Neural progenitor cell (in vitro differentiated cells): ENCODE measurements at regions not wholly inside any gene's neighbourhood (a gene's known extent, or its start where the extent isn't known, plus 50 kb on each side); places are given as distances from the start of the nearest gene placed in this dataset.

Source experiments
- EZH2 ChIP-seq: fragments of 200-600 bp; sonication (generic); IDR thresholded peaks from 2 replicates; pipeline ENCODE4 v1.6.1; 2017; ENCODE audit warnings: antibody characterized with exemption, mild to moderate bottlenecking, moderate library complexity
- EZH2phosphoT487 ChIP-seq: fragments of 200-600 bp; sonication (generic); IDR thresholded peaks from 2 replicates; pipeline ENCODE4 v1.6.1; 2017; ENCODE audit warnings: antibody characterized with exemption
- TF ChIP-seq, protein P1 (sequence below): fragments of 200-600 bp; sonication (generic); IDR thresholded peaks from 2 replicates; pipeline ENCODE4 v1.5.1; 2017; ENCODE audit warnings: antibody characterized with exemption, mild to moderate bottlenecking

DNA sequence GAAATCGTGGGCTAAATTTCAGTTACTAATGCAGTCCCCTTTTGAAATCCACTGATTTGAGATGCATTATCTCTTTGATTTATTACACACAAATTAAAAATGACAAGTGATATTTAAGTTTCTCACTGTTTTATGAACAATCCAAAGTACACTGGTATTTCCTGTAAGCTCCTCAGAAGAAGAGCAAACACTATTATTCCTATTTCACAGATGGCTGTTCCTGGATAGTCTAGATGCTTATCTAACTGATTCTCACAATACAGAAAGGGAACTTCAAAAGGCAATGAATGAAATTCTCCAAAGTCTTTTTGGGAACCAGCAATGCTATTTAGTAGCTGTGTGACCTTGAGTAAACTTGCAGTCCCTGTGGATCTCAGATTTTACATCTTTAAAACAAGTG, 404.7 kb upstream of the DAB2 start:
- TF ChIP-seq, protein P1, sequence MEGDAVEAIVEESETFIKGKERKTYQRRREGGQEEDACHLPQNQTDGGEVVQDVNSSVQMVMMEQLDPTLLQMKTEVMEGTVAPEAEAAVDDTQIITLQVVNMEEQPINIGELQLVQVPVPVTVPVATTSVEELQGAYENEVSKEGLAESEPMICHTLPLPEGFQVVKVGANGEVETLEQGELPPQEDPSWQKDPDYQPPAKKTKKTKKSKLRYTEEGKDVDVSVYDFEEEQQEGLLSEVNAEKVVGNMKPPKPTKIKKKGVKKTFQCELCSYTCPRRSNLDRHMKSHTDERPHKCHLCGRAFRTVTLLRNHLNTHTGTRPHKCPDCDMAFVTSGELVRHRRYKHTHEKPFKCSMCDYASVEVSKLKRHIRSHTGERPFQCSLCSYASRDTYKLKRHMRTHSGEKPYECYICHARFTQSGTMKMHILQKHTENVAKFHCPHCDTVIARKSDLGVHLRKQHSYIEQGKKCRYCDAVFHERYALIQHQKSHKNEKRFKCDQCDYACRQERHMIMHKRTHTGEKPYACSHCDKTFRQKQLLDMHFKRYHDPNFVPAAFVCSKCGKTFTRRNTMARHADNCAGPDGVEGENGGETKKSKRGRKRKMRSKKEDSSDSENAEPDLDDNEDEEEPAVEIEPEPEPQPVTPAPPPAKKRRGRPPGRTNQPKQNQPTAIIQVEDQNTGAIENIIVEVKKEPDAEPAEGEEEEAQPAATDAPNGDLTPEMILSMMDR = no peak
- TF ChIP-seq EZH2phosphoT487 (no peak), EZH2 (no peak)
